GM10266 (cell line): ENCODE measurements at regions not wholly inside any gene's neighbourhood (a gene's known extent, or its start where the extent isn't known, plus 50 kb on each side); places are given as distances from the start of the nearest gene placed in this dataset.

Source experiments
- DNase-seq: peaks from one replicate; pipeline ENCODE4 v3.0.0; 2012; ENCODE audit errors: extremely low spot score
- CTCF ChIP-seq: IDR thresholded peaks from 2 replicates; pipeline ENCODE4 v1.5.1; 2012; ENCODE audit warnings: mild to moderate bottlenecking, low read depth; ENCODE audit not compliant: control insufficient read depth, insufficient read depth; ENCODE audit errors: missing control alignments

DNA sequence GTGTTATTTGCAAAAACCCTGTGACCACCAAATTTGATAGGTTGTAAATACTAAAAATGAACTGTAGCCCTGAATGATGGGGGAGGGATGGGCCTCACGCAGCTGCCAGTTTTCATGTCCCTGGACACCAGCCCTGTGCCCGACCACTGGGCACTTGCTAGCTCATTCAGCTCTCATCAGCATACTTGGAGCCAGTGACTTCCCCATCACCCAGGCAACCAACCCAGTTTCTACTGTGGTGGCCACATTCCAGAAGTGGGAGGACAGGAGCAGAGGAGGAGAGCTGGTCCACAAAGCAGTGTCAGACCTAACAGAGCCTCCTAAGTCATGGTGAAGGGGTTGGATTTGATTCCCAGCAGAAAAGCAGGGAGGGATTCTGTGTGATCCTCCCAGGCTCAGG, 128.2 kb downstream of the CPEB2 start:
- no peak for DNase-seq

GRCh38 chr4:15131551-15131950, 129.3 kb downstream of the CPEB2 start:
- TF ChIP-seq CTCF, result no peak
- no peak for DNase-seq

More for the DNA sequence above, 128.2 kb downstream of the CPEB2 start:
- no peak for TF ChIP-seq CTCF

DNA sequence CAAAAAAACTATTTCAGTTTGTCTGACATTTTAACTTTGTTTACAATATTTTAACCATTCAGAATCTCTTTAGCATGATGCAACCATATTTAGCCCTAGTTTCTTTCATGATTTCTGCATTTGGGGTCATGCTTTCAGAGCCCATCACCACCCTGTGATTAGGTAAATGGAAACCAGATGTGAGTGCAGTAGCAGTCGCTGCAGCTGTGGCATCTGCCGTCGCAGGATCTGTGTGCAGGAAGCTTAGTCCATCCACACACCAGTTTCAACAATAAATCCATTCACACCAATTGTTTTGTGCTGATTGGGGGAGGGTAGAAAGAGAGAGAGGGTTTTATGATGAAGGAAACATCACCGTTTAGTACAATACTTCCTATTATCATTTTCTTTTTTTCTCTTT, 130.5 kb downstream of the CPEB2 start:
- DNase-seq, result no peak
- TF ChIP-seq CTCF, result no peak

DNA sequence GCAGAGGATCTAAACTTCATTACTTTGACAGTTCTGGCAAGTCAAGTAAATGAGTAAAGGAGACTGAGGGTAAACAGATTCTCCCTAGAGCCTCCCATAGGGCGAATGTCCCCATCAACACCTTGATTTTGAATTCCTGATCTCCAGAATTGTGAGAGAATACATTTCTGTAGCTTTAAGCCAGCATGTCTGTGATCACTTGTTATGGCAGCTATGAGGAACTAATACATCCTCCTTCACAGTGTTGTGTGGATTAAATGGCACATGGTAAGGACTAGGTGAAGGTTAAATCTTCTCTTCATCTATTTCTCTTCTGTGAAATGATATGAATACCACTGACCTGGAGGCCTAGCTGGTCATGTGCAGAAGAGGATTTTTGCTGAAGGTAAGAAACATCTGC, 137.3 kb downstream of the CPEB2 start:
- no peak for DNase-seq

DNA sequence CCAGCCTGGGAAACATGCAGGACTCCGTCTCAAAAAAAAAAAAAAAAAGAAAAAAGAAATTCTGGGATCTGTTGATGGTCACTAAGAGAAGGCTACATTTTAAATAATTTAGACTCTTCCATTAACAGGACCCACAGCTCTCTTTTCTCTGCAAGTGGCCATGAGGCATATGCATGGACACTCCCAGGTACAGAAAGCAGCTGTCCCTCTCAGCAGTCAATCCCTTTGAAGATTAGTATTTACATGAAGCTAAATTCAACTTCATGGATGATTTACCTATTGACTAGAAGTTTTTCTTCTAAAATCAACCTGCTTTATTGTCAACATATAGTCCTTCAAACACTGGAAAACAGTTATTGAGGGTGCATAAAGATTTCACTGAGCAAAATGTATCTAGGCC, 139.9 kb downstream of the CPEB2 start:
- no peak for DNase-seq
- no peak for TF ChIP-seq CTCF

More for the DNA sequence above, 137.3 kb downstream of the CPEB2 start:
- no peak for TF ChIP-seq CTCF

DNA sequence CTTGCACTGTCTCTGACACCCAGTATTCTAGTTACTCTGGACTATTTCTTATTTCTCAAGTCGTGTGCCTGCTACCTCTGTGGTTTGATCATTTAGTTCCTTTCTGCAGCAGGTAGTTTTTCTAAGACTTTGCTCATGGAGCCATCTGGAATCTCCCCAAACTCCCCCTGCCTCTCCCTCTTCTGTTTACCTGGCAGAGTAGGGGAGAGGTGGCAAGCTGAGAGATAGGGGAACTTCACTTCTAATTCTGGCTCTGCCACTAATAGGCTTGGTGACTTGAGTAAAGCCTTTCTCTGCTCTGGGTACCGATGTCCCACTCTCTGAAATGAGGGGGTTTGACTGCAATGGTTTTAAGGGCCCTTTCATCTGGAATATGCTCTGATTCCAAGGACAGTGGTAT, 141.3 kb downstream of the CPEB2 start:
- TF ChIP-seq CTCF, result no peak
- no peak for DNase-seq

DNA sequence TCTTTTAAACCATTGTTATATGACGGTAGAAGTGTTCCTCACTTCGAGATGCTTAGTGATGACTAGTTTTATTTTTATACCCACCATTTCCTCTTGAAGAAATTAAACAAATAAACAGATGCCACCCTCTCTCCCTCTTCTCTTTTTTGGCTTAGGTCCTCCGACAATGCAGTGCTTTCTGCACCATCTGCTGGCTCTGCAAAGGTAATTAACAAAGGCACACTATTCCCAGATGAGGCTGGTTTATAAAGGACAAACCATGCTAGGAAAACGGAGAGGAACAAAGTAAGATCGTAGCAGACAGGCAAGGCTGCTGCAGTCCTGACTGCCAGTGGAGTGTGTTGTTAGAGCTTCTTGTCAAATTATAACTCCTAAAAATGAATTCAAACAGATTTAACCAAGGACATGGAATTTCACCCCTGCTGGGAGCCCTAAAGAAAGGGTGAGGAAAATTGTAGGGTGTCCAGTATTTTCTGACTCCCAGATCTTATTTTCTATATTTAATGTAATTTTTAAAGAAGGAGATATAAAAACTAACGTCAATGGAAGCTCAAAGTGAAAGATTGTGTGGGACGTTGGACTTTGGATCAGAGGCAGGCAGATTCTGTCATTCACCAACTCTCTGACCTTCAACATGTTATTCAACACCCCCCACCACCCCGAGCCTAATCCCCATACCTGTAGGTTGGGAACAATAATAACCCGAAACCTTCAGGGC, 142.1 kb downstream of the CPEB2 start:
- no peak for TF ChIP-seq CTCF
- DNase-seq, result no peak
